Cardiac muscle cell (in vitro differentiated cells and primary cell): ENCODE measurements at regions not wholly inside any gene's neighbourhood (a gene's known extent, or its start where the extent isn't known, plus 50 kb on each side); places are given as distances from the start of the nearest gene placed in this dataset.

ENCODE experiments used
- DNase-seq, 2 donors: peaks; one replicate each; pipeline versions ENCODE4 v3.0.0 to v3.0.0-alpha.2; 2010 to 2017; ENCODE audit warnings: low read depth in 1 of 2, low spot score in 1 of 2
- H3K27ac ChIP-seq: fragments of 200-600 bp; sonication (generic); 2 replicates; pipeline ENCODE4 v1.5.1; 2016
- H3K27me3 ChIP-seq: fragments of 200-600 bp; sonication (generic); 2 replicates; pipeline ENCODE4 v1.6.0; 2016; ENCODE audit warnings: control low read depth
- H3K36me3 ChIP-seq: fragments of 200-600 bp; sonication (generic); 2 replicates; pipeline ENCODE4 v1.5.1; 2016; ENCODE audit warnings: control low read depth
- H3K4me1 ChIP-seq: fragments of 200-600 bp; sonication (generic); 2 replicates; pipeline ENCODE4 v1.8.1; 2017; ENCODE audit warnings: low read depth, mild to moderate bottlenecking, mixed run types
- H3K4me3 ChIP-seq: fragments of 200-600 bp; sonication (generic); 2 replicates; pipeline ENCODE4 v1.5.1; 2016; ENCODE audit warnings: mild to moderate bottlenecking
- H3K9me3 ChIP-seq: fragments of 200-600 bp; sonication (generic); 2 replicates; pipeline ENCODE4 v1.5.1; 2017; ENCODE audit warnings: low read depth, mild to moderate bottlenecking, control low read depth
- CTCF ChIP-seq: IDR thresholded peaks from 2 replicates; pipeline ENCODE4 v1.5.1; 2012; ENCODE audit warnings: low read depth, mild to moderate bottlenecking, low read length

DNA sequence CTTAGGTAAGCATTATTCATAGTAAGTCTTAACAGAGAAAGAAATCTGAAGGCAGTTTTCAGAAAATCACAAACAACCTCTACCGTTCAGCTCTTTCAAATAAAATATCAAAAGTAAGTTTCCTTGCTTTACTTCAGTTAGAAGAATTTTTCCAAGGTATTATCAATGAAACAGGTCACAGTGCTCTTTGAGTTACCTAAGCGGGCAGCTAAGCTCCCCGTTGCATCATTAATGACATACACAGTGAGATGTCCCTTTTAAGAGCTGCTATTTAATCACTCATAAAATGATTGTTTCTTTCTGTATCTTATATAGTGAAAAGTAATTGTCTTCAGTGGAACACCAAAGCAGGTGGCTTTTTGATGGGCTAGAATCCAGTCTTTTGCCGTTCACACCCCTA, 86.2 kb upstream of the PIK3R1 start:
- no peak for DNase-seq
- H3K36me3 ChIP-seq: no peaks in the 10 kb centered on the region
- no peak overlapping the region for H3K4me3 ChIP-seq
- H3K27ac ChIP-seq: no peak overlapping the region
- no peaks in the 10 kb centered on the region for H3K9me3 ChIP-seq
- no peaks in the 10 kb centered on the region for H3K4me1 ChIP-seq
- no peak for TF ChIP-seq CTCF
- H3K27me3 ChIP-seq: no peaks in the 10 kb centered on the region

- Histone ChIP-seq H3K27ac (no peak overlapping the region), H3K36me3 (no peaks in the 10 kb centered on the region), H3K9me3 (no peaks in the 10 kb centered on the region), H3K4me1 (no peaks in the 10 kb centered on the region), H3K27me3 (no peaks in the 10 kb centered on the region), H3K4me3 (no peak overlapping the region)
- TF ChIP-seq CTCF: no peak
- no peak for DNase-seq
Measured at GRCh38 chr5:68126886-68127285, 88.7 kb upstream of the PIK3R1 start.

- no peaks in the 10 kb centered on the region for H3K36me3 ChIP-seq
- H3K27me3 ChIP-seq: no peaks in the 10 kb centered on the region
- no peak overlapping the region for H3K27ac ChIP-seq
- no peaks in the 10 kb centered on the region for H3K4me1 ChIP-seq
- DNase-seq: no peak
- no peak overlapping the region for H3K4me3 ChIP-seq
- H3K9me3 ChIP-seq: no peaks in the 10 kb centered on the region
- TF ChIP-seq CTCF: no peak
Measured at GRCh38 chr5:68122439-68123328, 92.9 kb upstream of the PIK3R1 start.

DNA sequence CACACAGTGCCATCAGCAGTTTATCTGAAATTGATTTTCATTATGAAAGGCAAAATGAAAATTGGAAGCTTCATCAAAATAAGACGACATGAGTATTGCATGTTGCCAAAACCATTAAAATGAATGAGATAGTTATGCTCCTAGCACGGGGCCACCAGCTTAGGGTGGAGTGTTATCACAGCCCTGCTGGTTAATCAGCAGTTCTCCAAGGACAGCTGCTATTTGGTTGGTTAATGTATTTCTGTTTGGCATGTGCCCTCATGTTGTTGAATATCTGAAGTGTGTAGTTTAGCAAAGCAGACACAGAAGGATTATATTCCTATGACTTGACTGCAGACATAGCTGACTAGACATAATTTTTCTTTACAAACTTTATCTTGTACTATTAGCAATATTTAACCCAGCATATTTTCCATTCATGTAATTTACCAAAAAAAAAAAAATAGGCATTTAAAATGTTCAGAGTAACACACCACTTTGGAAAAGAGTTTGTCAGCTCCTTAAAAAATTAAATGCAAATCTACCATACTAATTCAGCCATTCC, 98.6 kb upstream of the PIK3R1 start:
- no peak for DNase-seq
- no peak overlapping the region for H3K27ac ChIP-seq
- no peaks in the 10 kb centered on the region for H3K36me3 ChIP-seq
- no peaks in the 10 kb centered on the region for H3K9me3 ChIP-seq
- TF ChIP-seq CTCF: no peak
- H3K4me1 ChIP-seq: no peaks in the 10 kb centered on the region
- H3K27me3 ChIP-seq: no peaks in the 10 kb centered on the region
- H3K4me3 ChIP-seq: no peak overlapping the region

DNA sequence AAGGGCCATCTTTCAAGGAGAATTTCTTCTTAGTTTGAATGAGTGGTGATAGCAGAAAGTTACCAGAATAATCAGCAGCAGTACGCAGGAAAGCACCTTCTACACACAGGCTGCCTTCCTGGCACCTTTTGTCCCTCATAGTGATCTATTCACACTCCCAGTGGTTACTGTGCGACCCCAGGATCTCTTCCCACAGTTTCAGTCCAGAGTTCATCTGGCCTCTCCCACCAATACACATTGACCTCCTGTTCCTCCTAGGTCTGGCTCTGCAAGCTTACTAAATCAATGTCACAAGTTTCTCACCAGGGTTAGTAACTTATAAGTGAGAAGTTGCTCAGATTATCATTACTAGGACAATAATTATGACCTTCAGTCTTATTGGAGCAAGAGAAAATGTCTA, 99.1 kb upstream of the PIK3R1 start:
- H3K4me1 ChIP-seq: no peaks in the 10 kb centered on the region
- H3K4me3 ChIP-seq: no peak overlapping the region
- no peaks in the 10 kb centered on the region for H3K36me3 ChIP-seq
- DNase-seq: no peak
- no peaks in the 10 kb centered on the region for H3K9me3 ChIP-seq
- H3K27ac ChIP-seq: no peak overlapping the region
- no peaks in the 10 kb centered on the region for H3K27me3 ChIP-seq
- no peak for TF ChIP-seq CTCF
